Esophagus squamous epithelium (tissue), 5 donors: ENCODE measurements at regions not wholly inside any gene's neighbourhood (a gene's known extent, or its start where the extent isn't known, plus 50 kb on each side); places are given as distances from the start of the nearest gene placed in this dataset.

Experiments
- DNase-seq: peaks from one replicate; lab custom pipeline; 2025; lab: John Stamatoyannopoulos, UW
- H3K27ac ChIP-seq, 4 donors: fragments of 200-600 bp; sonication (generic); one replicate each; pipeline ENCODE4 v1.5.1; 2016 to 2019; ENCODE audit warnings: mild to moderate bottlenecking in 1 of 4
- H3K27me3 ChIP-seq, 4 donors: fragments of 200-600 bp; sonication (generic); 1 replicate in 3 of 4; 2 replicates in 1 of 4; pipeline versions ENCODE4 v1.5.1 to v1.6.0; 2017 to 2021; ENCODE audit warnings: antibody characterized with exemption in 1 of 4
- H3K36me3 ChIP-seq, 3 donors: fragments of 200-600 bp; sonication (generic); one replicate each; pipeline ENCODE4 v1.5.1; 2016 to 2019
- H3K4me1 ChIP-seq, 3 donors: fragments of 200-600 bp; sonication (generic); one replicate each; pipeline ENCODE4 v1.5.1; 2017 to 2019
- H3K4me3 ChIP-seq, 4 donors: fragments of 200-600 bp; sonication (generic); 1 replicate in 3 of 4; 2 replicates in 1 of 4; pipeline ENCODE4 v1.5.1; 2016 to 2019; ENCODE audit warnings: mild to moderate bottlenecking in 2 of 4, moderate library complexity in 1 of 4
- H3K9me3 ChIP-seq, 3 donors: fragments of 200-600 bp; sonication (generic); one replicate each; pipeline ENCODE4 v1.5.1; 2016 to 2019
- CTCF ChIP-seq, 6 experiments: fragments of 450-650 bp in 4 of 6; fragments of 200-600 bp in 2 of 6; sonication (generic) in 2 of 6; IDR thresholded peaks; one replicate each; pipeline ENCODE4 v1.5.1; 2016 to 2019; ENCODE audit warnings: antibody characterized with exemption in 6 of 6, mild to moderate bottlenecking in 4 of 6, moderate library complexity in 4 of 6
- POLR2A ChIP-seq, 4 donors: fragments of 450-650 bp; IDR thresholded peaks; one replicate each; pipeline ENCODE4 v1.6.1; 2017; ENCODE audit warnings: antibody characterized with exemption in 4 of 4, mild to moderate bottlenecking in 4 of 4, moderate library complexity in 3 of 4
- WGBS, 2 donors: methylation state at CpG; one replicate each; pipeline ENCODE4 v1.1.5; 2018; 5-methylcytosine and 5-hydroxymethylcytosine counted together
- intact Hi-C: fragments of 100-400 bp; cut with DNase I; formaldehyde crosslinking; loops from one replicate; pipeline ENCODE4 v1.15.0; 2022
- donor health status: DM: yes; HTN: yes; CAD: no.

- Histone ChIP-seq H3K4me1 (no peaks in the 10 kb centered on the region), H3K9me3 (no peaks in the 10 kb centered on the region), H3K36me3 (no peaks in the 10 kb centered on the region), H3K27ac (no peak overlapping the region), H3K27me3 (peaks cover 0 to 94% (median 0%) of the 10 kb centered on the region in 4 donors), H3K4me3 (no peak overlapping the region)
- TF ChIP-seq POLR2A (IDR thresholded peaks at IDR 0.05) (no peak), CTCF (IDR thresholded peaks at IDR 0.05) (no peak)
- no peak for DNase-seq
- WGBS, 2 donors: 52 to 58% methylated on average over 11 of the region's 11 CpGs
- intact Hi-C loops: no loop called here
Observed at GRCh38 chr22:44594951-44595350, 96.9 kb upstream of the RTL6 start.

DNA sequence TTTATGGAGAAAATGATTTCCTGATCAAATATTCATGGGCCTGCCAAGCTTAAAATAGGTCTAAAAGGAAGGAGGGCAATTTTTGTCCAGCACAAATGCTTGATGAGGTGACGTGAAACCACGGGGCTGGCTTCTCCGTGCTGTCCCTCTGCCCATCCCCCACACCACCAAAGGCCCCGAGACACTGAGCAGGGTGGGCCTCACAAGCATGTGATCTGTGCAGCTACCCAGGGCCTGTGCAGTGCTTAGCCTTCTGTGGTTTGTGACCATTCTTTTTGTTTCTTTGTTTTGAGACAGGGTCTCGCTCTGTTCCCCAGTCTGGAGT is 94.8 kb upstream of the RTL6 start:
- DNase-seq: no peak
- Histone ChIP-seq H3K9me3 (no peaks in the 10 kb centered on the region), H3K27ac (no peak overlapping the region), H3K4me3 (no peak overlapping the region), H3K36me3 (no peaks in the 10 kb centered on the region), H3K27me3 (peaks cover 0 to 89% (median 0%) of the 10 kb centered on the region in 4 donors), H3K4me1 (no peaks in the 10 kb centered on the region)
- no peak for TF ChIP-seq POLR2A (IDR thresholded peaks at IDR 0.05)
- TF ChIP-seq CTCF (IDR thresholded peaks at IDR 0.05): no peak
- 41 to 49% methylated on average over 5 of the region's 5 CpGs for WGBS, 2 donors
- intact Hi-C loops: no loop called here

DNA sequence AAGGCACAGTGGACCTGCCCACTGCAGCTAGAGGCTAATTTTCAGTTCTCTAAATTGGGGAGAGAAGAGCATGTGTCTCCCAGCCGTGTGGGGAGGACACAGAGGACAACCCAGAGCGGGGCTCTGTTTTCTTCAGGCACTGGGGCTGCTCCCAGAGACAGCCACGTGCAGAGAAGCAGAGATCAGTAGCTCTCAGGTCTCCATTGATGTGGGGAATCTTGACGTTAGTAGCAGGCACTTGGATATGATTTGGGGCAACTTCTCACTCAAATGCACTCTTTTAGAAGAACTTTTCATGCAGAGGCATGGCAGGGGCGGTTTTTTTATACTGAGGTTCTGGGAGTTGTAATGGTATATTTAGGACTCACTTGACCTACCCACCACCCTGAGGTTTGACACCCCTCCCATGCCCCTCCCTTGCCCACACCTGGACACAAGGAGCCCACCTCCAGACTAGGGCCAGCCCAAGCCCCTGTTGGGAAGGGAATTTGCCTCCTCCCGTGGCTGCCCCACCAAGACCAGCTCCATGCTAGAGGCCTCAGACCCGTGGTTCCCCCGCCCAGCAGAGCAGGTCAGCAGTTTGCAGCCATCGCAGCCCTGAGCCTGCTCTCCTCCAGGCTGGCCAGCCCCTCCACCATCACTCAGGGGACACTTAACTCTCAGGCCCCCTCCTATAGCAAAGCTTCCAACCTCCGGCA is 94.2 kb upstream of the RTL6 start:
- H3K4me1 ChIP-seq: peaks cover 0 to 1% (median 0%) of the 10 kb centered on the region in 3 donors
- intact Hi-C loops: no loop called here
- no peak for DNase-seq
- H3K9me3 ChIP-seq: no peaks in the 10 kb centered on the region
- 56 to 60% methylated on average over 1 to 6 of the region's 10 CpGs for WGBS, 2 donors
- H3K27me3 ChIP-seq: peaks cover 0 to 89% (median 0%) of the 10 kb centered on the region in 4 donors
- H3K36me3 ChIP-seq: no peaks in the 10 kb centered on the region
- TF ChIP-seq POLR2A (IDR thresholded peaks at IDR 0.05) (no peak), CTCF (IDR thresholded peaks at IDR 0.05) (no peak)
- no peak overlapping the region for H3K27ac ChIP-seq
- no peak overlapping the region for H3K4me3 ChIP-seq

- no peaks in the 10 kb centered on the region for H3K9me3 ChIP-seq
- intact Hi-C loops: no loop called here
- no peak overlapping the region for H3K4me3 ChIP-seq
- no peak overlapping the region for H3K27ac ChIP-seq
- TF ChIP-seq CTCF (IDR thresholded peaks at IDR 0.05) (no peak), POLR2A (IDR thresholded peaks at IDR 0.05) (no peak)
- H3K36me3 ChIP-seq: no peaks in the 10 kb centered on the region
- peaks cover 0 to 89% (median 0%) of the 10 kb centered on the region in 4 donors for H3K27me3 ChIP-seq
- 0 to 74% methylated on average over 1 to 10 of the region's 19 CpGs for WGBS, 2 donors
- peaks cover 0 to 11% (median 3%) of the 10 kb centered on the region in 3 donors for H3K4me1 ChIP-seq
- no peak for DNase-seq
Observed at GRCh38 chr22:44591146-44591790, 93.2 kb upstream of the RTL6 start.

GRCh38 chr22:44590291-44590690 is 92.3 kb upstream of the RTL6 start:
- WGBS, 2 donors: 70 to 88% methylated on average over 2 to 5 of the region's 13 CpGs
- no peak for DNase-seq
- intact Hi-C loops: no loop called here
- Histone ChIP-seq H3K4me1 (peaks cover 0 to 16% (median 3%) of the 10 kb centered on the region in 3 donors), H3K9me3 (no peaks in the 10 kb centered on the region), H3K36me3 (no peaks in the 10 kb centered on the region), H3K4me3 (no peak overlapping the region), H3K27me3 (peaks cover 0 to 90% (median 0%) of the 10 kb centered on the region in 4 donors), H3K27ac (no peak overlapping the region)
- no peak for TF ChIP-seq POLR2A (IDR thresholded peaks at IDR 0.05)
- no peak for TF ChIP-seq CTCF (IDR thresholded peaks at IDR 0.05)
